HCT116 (cell line): ENCODE measurements at regions not wholly inside any gene's neighbourhood (a gene's known extent, or its start where the extent isn't known, plus 50 kb on each side); places are given as distances from the start of the nearest gene placed in this dataset.

ENCODE experiments used
- CEBPB ChIP-seq: IDR thresholded peaks from 2 replicates; pipeline ENCODE4 v1.6.1; 2012; ENCODE audit warnings: low read depth
- CTCF ChIP-seq, 3 experiments: fragments of 200-600 bp in 1 of 3; sonication (generic) in 1 of 3; IDR thresholded peaks in 2 of 3; conservative IDR thresholded peaks in 1 of 3; 2 replicates each; pipeline ENCODE4 v1.5.1; 2012 to 2017; ENCODE audit warnings: low read depth in 2 of 3, low read length in 2 of 3, antibody characterized with exemption in 1 of 3, borderline replicate concordance in 1 of 3, control low read depth in 1 of 3, mild to moderate bottlenecking in 1 of 3, mixed read lengths in 1 of 3, mixed run types in 1 of 3, moderate library complexity in 1 of 3; ENCODE audit not compliant: insufficient read depth in 1 of 3
- EGR1 ChIP-seq: IDR thresholded peaks from 2 replicates; pipeline ENCODE4 v1.6.1; 2012; ENCODE audit warnings: low read depth
- EZH2 ChIP-seq: fragments of 200-600 bp; sonication (generic); IDR thresholded peaks from 2 replicates; pipeline ENCODE4 v1.6.1; 2017; ENCODE audit warnings: antibody characterized with exemption, mixed run types
- EZH2phosphoT487 ChIP-seq: fragments of 200-600 bp; IDR thresholded peaks from 2 replicates; pipeline ENCODE4 v1.6.1; 2018; ENCODE audit warnings: antibody characterized with exemption, borderline replicate concordance
- FOSL1 ChIP-seq: IDR thresholded peaks from 2 replicates; pipeline ENCODE4 v1.6.1; 2012; ENCODE audit warnings: low read depth
- JUND ChIP-seq: IDR thresholded peaks from 2 replicates; pipeline ENCODE4 v1.6.1; 2012
- MAX ChIP-seq: IDR thresholded peaks from 2 replicates; pipeline ENCODE4 v1.6.1; 2012
- POLR2A ChIP-seq: IDR thresholded peaks from 2 replicates; pipeline ENCODE4 v1.7.0; 2011; ENCODE audit warnings: borderline replicate concordance; ENCODE audit not compliant: insufficient read depth, insufficient read length; ENCODE audit errors: extremely low read depth
- POLR2AphosphoS5 ChIP-seq: IDR thresholded peaks from 2 replicates; pipeline ENCODE4 v1.6.1; 2011; ENCODE audit warnings: mild to moderate bottlenecking, low read depth, low read length, moderate library complexity
- REST ChIP-seq: IDR thresholded peaks from 2 replicates; pipeline ENCODE4 v1.6.1; 2012; ENCODE audit warnings: low read depth
- SIN3A ChIP-seq: IDR thresholded peaks from 2 replicates; pipeline ENCODE4 v1.6.1; 2012; ENCODE audit warnings: low read depth
- SP1 ChIP-seq: IDR thresholded peaks from 2 replicates; pipeline ENCODE4 v1.6.1; 2012; ENCODE audit warnings: low read depth
- ZFX ChIP-seq: fragments of 450-650 bp; IDR thresholded peaks from 2 replicates; pipeline ENCODE4 v1.6.1; 2017

- TF ChIP-seq JUND (no peak), CTCF (IDR thresholded peaks at IDR 0.05 in 2 of 3, conservative IDR thresholded peaks at IDR 0.05 in 1 of 3; ENCODE audit: borderline replicate concordance in 1 of 3, insufficient read depth in 1 of 3, low read depth in 2 of 3, low read length in 2 of 3) (no peak), POLR2A (no peak), EZH2phosphoT487 (no peak), MAX (no peak), POLR2AphosphoS5 (no peak), EZH2 (no peak), REST (no peak), SIN3A (no peak), FOSL1 (no peak), EGR1 (no peak), CEBPB (no peak), SP1 (no peak), ZFX (no peak)
Measured at GRCh38 chr5:165894916-165895315, 2389.5 kb downstream of the MAT2B start.
